CD4-positive, alpha-beta T cell treated with Interleukin-17A for 1 hour (primary cell): ENCODE measurements at regions not wholly inside any gene's neighbourhood (a gene's known extent, or its start where the extent isn't known, plus 50 kb on each side); places are given as distances from the start of the nearest gene placed in this dataset.
A peak's percentile ranks its signal among the peaks of the same experiment; 100 is the strongest.

Source experiments
- DNase-seq: peaks from one replicate; pipeline ENCODE4 v3.0.0-alpha.2; 2020

DNA sequence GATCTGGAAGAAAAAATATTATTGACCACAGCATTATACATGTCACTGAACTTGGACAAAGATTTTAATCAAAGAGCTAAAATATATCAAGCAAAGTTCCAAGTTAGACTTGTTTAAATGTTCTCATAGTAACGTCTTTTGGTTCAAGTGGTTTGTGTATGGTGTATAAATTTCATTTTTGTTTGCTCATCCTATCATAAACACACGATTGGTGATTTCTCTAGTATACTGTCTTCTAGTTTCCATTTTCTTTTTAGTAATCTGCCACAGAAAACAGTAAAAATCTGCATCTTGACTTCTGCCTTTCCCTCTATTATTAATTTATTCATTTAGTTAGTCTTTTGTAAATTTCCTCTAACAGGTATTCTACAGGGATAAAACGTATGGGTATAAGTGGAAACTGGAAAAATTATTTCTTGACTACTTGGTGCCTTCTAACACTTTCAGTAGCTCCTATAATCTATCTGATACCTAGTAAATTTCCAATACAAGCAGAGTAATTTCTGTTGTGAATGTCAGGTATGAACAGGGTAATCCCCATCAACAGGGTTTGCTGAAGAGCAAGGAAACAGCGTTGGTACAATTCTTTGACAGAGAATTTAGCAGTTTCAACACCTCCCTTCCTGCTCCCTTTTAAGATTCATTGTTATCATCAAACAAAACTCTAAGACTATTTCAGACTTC lies 268.0 kb downstream of the PTPRC start:
- no peak for DNase-seq

DNA sequence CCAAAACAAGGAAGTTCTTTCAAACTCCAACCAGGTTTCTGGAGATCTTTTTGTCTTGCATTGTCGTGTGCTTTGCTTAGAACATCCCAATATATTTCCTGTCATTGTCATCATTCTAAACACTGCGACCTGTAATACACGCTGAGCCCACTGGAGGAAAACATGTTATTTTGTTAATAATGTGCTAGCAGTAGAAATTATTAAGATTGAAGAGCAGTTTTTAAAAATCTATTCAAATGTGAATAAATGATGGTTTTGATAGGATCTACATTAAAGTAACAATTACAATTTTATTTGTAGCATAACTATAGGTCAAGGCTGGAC lies 268.5 kb downstream of the PTPRC start:
- no peak for DNase-seq

DNA sequence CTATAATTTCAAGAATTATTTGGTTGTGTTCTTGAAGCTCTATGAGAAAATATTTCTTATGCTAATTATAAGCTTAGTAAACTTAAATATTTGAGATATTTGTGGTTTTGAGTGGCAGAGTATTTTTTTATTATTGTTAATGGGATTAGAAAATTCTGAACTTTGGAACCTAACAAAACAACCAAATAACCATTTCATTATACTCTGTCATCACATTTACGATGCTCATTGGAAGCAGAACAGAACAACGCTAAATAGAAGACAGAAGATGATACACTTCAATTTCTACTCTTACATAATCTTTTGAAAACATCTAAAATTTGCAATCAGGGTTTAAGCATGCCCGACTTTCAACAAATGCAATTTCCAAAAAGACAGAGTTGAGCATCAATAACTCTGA lies 270.2 kb downstream of the PTPRC start:
- no peak for DNase-seq

DNA sequence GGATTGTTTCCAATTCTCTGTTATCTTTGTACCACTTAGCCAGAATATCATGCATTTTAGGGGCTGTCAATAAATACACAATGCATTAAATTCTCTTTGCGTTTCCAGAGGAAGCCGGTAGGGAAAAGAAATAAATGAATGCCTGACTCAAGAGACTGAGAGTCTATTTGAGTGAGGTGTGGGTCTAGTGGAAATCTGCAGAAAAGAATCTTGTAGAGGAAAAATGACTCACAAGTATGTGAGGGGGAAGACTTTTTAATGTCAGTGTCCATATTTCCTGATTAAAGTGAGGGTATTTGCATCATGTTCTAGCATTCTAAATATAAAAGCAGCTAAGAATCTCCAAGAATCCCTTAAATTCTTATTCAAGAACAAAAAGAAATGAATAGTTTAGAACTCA lies 271.1 kb downstream of the PTPRC start:
- DNase-seq = no peak

DNA sequence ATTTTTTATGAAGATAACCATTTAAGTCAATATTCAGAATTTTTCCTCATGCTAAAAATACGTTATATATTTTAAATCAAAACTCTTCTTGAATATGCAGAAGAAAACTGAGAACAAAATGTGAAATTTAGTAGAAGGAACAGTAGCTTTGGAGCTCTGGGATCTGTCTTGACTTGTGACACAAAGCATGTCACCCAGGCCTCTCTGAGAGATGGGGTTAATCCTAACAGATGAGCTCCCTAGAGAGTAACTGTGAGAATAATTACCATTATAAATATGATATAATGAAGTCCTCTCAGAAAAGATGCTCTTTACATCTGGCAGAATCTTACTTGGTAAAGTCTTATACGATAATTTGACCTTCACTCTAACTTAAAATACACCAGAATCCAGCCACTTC lies 272.0 kb downstream of the PTPRC start:
- no peak for DNase-seq

DNA sequence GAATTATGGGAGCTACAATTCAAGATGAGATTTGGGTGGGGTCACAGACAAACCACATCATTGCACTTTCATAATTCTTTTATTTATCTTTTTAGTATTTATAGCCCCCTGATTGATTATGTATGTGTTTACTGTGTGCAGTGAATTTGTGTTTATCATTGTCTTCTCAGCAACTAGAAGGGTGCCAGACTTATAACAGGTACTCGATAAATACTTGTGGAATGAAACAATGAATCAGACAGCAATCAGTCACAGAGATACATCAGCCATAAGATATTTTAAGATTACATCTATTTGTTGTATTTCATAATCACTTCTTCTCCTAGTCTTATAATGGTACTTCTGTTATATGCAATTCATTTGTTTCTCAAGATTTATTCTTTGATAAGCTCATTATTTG lies 273.2 kb downstream of the PTPRC start:
- no peak for DNase-seq

DNA sequence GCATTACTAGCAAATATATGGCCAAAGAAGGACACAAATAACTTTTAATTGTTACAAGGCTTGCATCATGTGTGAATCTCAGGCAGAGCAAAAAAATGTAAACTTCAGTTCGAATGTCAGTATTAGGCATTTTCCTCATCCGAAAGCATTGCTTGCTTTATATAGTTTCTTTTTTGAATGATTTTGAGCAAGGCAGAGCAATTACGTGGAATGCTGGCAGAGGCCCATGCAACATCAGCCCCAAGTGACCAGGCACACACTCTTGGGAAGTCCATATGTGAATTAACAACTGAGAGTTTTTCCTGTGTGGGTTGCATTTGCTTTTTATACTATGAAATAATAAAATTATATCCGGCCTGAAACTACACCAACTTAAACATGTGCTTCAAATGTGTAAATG lies 274.8 kb downstream of the PTPRC start:
- DNase-seq = no peak

DNA sequence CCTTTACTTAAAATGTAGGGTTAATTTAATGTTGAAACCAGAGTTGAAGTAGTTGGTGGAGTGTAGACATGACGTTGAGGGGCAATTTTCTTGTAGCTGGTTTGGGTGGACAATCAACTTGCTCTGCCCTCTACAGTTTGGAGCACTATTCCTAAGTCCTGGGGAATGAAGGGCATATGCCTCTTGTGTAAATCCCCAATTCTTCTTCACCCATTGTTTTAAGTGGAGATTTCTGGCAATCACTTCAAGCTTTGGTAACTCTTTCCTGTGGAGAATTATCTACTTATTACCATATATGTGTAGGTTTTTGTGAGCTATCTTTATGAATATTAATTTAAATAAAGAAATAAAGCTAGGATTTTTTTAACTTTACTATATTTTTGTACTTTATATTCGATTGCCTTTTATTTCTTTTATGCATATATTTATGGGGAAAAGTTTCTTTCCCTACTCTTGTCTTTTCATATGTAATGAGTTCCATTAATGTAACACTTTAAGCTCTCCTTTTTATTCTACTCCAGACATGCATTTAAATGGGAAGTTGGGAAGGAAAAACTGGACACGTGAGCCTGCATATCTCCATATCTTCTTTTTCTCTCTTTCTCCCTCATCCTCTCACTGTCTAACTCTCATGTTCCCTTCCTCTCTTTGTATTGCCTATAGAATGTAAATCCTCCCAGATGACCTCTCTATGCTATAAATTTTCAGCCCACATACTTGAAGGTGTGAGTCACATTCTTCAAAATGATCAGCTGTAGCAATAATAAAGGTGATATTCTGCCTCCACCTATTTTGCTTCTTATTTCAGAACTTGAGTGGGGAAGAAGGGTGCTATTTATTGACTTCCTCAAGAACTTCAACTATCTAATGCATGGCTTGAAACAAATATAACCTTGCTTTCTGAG lies 276.7 kb downstream of the PTPRC start:
- DNase-seq = no peak

DNA sequence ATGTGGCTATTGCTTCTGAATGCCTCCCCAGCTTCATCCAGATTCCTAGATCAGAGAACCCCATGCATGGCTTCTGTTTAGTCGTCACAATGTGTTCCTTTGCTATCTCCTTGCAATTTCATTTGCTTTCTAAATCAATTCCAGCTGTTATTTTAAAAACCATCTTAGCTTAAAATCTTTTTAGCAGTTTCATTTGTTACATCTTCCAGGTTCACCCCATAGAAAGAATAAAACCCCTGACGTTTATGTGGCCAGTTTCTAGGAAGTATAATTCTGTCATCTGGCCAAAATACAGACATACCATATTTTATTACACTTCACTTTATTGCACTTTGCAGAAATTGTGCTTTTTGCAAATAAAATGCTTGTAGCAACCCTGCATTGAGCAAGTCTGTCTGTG lies 278.4 kb downstream of the PTPRC start:
- no peak for DNase-seq

DNA sequence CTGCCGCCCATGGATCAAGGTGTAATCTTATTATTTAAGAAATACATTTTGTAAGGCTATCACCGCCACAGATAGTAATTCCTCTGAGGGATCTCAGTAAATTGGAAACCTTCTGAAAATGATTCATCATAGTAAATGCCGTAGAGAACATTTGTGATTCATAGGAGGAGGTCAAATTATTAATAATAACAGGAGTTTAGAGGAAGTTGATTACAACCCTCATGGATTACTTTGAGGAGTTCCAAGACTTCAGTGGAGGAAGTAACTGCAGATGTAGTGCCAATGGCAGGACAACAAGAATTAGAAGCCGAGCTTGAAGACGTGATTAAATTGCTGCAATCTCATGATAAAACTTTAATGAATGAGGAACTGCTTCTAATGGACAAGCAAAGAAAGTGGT lies 280.1 kb downstream of the PTPRC start:
- no peak for DNase-seq

DNA sequence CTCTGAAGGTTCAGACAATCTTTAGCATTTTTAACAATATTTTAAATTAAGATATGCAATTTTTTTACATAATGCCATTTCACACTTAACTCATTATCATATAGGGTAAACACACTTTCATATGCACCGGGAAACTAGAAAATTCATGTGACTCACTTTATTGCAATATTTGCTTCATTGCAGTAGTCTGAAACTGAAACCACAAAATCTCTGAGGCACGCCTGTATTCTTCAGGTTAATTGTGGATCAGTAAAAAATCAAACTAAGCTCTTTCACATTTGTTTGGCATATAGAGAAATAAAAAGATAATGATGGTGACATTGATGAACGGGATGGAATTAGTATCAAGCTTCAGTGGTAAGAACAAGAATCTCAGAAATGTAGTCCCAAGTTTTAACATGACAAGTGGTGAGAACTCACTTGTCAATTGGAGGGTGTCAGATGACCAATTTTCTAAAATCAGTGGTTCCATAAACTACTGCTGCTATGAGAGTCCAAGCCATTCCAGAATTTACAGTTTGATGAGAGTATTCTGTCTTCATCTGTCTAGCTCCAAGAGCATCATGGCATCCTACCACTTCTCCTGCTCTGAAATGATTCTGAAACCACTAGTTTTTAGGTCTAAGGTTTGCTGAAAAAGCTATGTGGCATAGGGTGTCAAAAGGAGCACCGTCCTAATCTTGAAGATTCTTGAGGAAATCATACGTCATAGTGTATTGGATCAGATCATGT lies 281.0 kb downstream of the PTPRC start:
- DNase-seq = peak; percentile 51

DNA sequence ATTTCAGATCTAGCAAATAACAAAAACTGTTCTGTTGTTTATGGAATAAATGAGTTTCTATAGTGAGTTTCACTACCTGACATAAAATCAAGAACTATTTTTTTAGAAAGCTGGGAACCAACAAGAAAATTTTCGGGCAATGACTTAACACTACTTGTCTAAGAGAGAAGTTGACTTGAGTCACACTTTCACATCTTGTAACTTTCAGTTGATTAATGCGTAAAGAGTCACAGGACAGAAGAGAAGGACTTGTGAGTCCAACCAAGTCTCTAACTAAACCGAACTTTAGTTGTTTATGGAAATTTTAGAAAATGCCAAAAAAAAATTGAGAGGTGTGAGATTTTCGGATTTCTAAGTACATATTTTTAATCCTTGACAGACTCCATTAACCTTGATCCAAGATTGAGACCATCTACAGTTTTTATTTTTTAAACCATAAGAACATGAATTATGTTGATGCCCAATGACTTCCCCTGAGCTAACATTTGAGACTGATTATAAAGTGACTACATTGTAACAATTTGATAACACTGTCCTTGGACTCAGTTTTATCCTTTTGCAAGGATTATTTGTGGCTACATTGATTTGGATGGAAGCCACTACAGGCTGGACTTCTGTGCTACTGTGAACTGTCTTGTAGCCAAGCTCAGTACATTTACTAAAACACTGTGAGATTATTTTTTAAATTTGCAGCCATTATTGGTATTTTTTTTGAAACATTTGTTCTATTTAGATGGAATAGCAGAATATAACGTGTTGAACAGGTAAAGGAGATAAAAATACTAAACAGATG lies 284.0 kb downstream of the PTPRC start:
- no peak for DNase-seq

DNA sequence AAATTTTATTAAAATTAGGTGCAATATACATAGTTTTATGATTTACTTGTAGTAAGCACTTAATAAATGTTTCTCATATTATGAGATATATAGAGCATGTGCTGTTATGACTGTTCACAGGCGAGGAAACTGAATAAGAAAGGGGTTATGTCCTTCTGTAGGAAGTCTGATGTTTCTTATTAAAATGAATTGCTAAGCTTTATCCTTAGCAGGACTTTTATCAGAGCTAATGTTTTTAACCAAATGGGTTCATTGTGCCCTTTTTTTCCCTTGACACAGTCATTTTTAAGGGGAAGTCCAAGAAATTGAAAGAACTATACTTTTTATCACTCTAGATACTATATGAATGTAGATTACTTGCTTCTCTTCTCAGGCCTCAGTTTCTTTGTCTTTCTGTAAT lies 285.2 kb downstream of the PTPRC start:
- no peak for DNase-seq

DNA sequence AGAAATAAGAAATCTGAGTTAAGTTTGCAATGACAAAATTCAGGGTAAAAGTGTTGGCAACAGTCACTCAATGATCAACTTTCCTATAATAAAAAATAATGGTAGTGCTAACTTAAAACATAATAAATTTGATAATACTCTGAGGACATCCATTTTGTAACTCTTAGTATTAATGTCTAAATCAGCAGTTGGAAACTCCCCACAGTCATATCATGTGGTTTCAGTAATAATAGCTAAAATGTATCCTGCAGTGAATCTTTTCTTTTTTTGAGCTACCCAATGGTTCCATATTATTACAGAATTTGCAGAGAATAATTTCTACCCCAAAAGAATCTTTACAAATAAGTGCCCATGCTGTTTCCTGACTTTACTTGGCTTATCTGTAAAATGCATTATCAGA lies 286.7 kb downstream of the PTPRC start:
- DNase-seq = no peak

DNA sequence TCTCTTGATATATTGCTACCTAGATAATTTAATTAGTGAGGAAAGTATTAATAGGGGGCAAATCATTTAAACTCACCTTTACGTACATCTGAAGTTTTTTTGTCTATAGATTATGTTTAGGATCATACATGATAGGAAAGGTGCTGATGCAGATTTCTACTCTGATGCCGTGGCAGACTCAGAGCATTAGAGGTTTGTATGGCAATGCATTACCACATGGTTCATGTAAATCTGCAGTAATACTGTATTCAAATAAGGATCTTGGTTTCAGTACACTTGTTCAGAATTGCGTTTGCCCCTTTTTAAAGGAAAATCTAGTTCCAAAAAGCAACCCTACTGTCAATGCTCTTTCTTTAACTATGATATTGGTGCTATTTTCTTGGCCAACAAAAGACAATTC lies 288.3 kb downstream of the PTPRC start:
- DNase-seq = no peak

DNA sequence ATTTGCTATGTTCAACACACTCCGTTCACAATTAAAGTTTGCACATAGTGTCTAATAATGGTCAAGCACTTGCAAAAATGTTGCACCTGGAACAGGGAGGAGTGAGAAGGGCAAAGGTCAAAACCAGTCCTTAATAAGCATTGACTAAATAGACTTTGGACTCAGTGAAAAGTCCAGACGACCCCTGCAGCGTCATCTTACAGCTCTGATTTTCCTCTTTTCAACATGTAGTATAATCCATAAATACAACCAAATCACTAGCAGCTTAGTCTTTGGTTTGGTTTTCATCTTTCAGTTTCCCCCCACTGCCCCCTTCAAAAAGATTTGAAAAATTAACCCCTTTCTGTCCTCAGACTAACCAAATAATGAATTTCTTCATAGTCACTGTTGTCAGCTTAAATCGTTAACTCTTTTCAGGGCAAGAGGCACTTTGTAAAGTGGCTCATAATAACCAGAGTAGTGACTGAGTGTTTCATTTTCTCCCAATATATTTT lies 290.3 kb downstream of the PTPRC start:
- DNase-seq = no peak

DNA sequence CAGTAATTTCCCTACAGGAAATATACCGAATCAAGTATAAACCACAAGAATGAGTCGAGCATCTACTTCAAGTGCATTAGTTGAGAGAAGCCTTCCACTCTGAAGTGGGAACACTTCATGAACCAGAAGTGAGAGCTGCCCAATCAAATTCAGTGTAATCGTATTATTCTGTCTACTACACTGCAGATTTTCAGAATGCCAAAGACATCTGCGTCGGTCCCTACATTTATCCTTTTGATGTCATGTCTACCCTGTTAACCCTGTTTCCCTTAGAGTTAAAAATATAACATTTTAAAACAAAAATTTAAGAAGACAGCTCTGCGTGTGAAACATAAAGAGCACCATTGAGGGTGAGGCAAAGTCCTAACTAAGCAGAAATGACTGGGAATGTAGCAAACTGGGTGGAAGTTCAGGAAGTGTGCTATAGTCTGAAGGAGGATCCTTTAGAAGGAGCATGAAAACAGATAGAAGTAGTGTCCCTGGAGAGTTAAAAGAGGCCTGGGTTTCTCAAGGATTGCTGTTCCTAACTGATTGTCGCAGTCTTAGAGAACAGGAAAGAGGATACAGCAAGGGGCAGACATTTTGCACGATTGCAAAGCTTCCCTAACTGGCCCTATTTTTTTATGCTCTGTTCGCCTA lies 291.2 kb downstream of the PTPRC start:
- DNase-seq = peak; percentile 56

DNA sequence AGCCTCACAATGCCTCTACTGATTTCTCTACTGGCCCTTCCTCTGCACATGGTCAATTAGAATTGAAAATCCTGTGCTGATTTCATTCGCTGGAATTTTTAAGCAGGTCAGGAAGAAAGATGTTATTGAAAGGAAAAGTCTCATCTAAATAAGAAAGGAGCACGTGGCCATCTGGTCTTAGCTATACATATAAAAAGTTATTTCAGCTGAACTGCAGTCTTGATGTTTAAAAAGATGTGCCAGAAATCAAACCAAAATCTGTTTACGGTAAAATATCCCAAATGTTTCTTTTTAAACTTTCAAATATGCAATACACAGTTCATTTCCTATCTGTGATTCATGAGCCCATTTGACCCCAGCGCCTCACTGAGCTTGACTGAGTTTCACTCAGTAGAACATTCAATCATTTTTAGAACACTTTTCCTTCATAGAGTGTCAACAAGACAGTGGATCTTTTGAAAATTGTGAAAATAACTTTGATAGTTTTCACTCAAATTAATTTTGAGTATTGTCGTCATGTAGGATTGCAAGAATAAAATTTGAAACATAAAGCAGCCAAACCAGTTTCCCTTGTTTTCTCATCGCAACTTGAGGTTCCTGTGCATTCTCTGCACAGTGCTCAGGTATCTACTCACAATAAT lies 293.6 kb downstream of the PTPRC start:
- no peak for DNase-seq

DNA sequence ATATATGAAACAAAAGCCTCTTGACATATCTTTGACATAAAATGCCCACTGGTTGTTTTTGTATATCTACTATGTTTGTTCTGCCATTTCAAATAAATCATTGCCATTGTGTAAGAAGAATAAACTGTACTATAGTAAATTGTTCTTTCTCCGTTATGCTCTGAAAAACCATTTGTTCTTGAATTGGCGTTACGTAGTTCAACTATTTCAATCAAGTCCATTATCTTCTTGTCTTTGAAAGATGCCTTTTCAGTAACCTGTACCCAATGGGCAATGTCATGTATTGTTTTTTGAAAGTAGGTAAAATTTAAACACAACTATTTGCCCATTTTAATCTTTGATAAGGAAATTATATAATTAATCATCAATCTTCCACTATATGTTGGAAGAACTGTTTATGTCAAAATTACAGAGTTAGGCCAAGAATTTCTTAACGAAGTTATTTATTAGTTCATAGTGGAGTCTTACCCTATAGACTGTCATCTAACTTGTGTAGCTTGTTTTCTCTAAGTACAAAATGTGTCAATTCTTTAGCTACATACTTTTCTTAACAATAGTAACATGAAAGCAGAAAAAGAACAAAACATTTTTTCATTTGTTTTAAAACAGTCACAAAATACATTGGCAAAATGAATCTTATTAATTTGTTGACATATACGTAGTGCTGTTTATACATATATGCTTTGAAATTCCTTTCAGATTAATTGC lies 294.8 kb downstream of the PTPRC start:
- no peak for DNase-seq

DNA sequence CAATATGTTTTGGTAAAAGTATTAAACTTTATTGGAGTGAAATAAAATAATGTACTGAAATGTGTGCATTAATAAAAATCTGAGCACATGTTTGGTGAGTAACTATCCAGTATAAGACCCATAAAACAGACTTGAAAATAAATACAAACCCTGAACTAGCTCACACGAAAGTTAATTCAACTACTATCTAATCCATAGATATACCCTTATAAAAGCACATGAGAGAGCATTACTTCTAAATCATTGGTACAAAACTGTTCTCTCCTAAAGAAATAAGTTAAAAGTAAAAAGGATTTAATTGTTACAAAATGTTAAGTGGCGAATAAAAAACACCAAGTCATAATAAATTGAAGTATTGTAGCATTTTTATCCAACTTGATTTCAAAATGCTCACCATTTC lies 295.6 kb downstream of the PTPRC start:
- DNase-seq = no peak

DNA sequence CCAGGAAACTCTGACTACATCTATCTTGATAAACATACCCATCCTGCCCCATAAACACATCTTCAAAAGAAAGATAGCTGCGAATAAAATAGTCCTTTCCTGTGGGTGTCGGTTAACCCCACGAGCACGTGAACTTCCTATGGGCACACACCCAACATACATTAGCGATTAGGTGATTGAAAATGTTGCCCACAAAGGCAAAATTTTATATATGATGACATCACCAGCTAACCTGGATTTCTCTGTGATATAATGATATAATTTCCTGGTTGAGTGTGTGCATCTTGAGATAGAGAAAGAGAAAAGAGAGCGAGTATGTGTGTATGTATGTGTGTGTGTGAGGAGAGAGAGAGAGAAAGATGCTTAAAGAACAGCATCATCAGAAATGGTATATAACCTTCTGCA lies 296.1 kb downstream of the PTPRC start:
- DNase-seq = peak; percentile 85
